ENCODE measurements at regions not wholly inside any gene's neighbourhood (a gene's known extent, or its start where the extent isn't known, plus 50 kb on each side); places are given as distances from the start of the nearest gene placed in this dataset.

DNA sequence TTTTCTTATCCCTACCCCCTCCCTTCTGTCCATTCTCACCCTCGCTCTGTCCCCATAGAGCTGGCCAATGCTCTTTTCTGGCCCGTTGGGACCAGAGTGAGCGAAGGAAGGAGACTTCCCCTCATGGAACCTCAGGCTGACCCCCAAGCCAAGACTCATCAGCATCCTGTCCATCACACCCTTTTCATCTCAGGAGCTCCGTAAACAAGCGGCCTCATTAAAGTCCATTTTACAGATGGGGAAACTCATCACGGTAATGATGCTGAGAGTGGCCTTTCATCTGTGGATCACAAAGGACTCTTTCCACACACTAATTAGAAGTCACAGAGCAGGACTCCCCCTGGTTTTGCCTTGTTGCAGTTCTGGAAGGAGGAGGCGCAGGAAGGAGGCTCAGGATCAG lies 67.4 kb upstream of the SLC34A2 start:
- H3K27me3 ChIP-seq (ENCODE audit: control insufficient read depth in 2 of 2, insufficient read depth in 2 of 2, low read length in 2 of 2) = no peaks in the 10 kb centered on the region
- Mint-ChIP-seq H3K27ac (peak overlapping the region in 1 of 9 donors; percentile 4), H3K27me3 (peaks cover 0 to 6% (median 5%) of the 10 kb centered on the region in 5 donors), H3K9me3 (no peaks in the 10 kb centered on the region), H3K4me1 (no peaks in the 10 kb centered on the region), H3K4me3 (no peak overlapping the region), H3K36me3 (no peaks in the 10 kb centered on the region)
- ATAC-seq (no peak), DNase-seq (no peak)
- no peak overlapping the region for H3K4me3 ChIP-seq (ENCODE audit: low read length)
- ChIA-PET POLR2A (no interaction called here), CTCF (interaction anchor here (0.7 kb wide), 1 partner anchor 34 kb away, joined by 3 read pairs; no protein-coding TSS in a partner anchor)
- H3K4me1 ChIP-seq (ENCODE audit: control insufficient read depth in 2 of 2, insufficient read depth in 2 of 2, low read length in 2 of 2) = no peaks in the 10 kb centered on the region
- no peaks in the 10 kb centered on the region for H3K36me3 ChIP-seq (ENCODE audit: control insufficient read depth in 2 of 3, insufficient read depth in 3 of 3, low read length in 3 of 3)
- H3K27ac ChIP-seq (ENCODE audit: low read depth, low read length) = no peak overlapping the region
- no peaks in the 10 kb centered on the region for H3K9me3 ChIP-seq (ENCODE audit: control insufficient read depth in 2 of 3, low read length in 3 of 3)
- intact Hi-C loops (cut with micrococcal nuclease) = no loop called here

DNA sequence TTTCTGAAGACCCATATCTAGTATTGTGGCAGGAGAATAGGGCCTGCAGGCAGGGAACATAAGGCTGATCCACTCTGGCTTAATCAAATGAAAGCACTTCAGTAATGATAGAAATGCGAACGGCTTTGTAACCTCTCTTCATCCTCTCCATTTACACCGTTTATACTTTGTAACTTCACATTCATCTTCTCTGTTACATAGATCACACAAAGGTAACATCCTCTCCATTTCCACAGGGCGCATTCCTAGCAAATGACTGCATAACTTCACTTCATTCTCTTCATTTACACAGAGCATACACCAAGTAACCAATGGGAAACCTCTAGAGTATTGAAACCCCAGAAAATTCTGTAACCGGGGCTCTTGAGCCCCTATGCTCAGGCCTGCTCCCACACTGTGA lies 65.5 kb upstream of the SLC34A2 start:
- no peaks in the 10 kb centered on the region for H3K9me3 ChIP-seq (ENCODE audit: control insufficient read depth in 2 of 3, low read length in 3 of 3)
- no peaks in the 10 kb centered on the region for H3K4me1 ChIP-seq (ENCODE audit: control insufficient read depth in 2 of 2, insufficient read depth in 2 of 2, low read length in 2 of 2)
- POLR2A ChIA-PET = no interaction called here

DNA sequence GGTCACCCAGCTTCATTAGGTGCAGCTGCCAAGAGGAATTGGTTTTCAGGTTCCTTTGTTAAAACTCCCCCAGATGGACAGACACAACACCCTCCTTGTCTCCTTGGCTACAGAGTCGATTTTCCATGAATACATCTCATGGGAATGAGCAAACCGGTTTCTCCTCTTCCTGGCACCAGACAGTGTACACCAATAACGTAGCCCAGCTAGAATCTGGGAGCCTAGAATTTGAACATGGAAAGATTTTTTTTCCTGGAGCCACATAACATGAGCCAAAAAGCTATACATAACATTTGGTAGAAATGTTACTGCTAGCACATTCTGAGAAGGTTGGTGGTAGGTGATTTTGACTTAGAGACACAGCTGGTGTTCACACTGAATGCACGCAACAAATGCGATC lies 62.9 kb upstream of the SLC34A2 start:
- POLR2A ChIA-PET = no interaction called here
- Histone ChIP-seq H3K4me3 (ENCODE audit: low read length) (no peak overlapping the region), H3K9me3 (ENCODE audit: control insufficient read depth in 2 of 3, low read length in 3 of 3) (peaks cover 0 to 9% (median 0%) of the 10 kb centered on the region in 3 experiments), H3K4me1 (ENCODE audit: control insufficient read depth in 2 of 2, insufficient read depth in 2 of 2, low read length in 2 of 2) (no peaks in the 10 kb centered on the region), H3K27ac (ENCODE audit: low read depth, low read length) (no peak overlapping the region), H3K36me3 (ENCODE audit: control insufficient read depth in 2 of 3, insufficient read depth in 3 of 3, low read length in 3 of 3) (no peaks in the 10 kb centered on the region), H3K27me3 (ENCODE audit: control insufficient read depth in 2 of 2, insufficient read depth in 2 of 2, low read length in 2 of 2) (no peaks in the 10 kb centered on the region)
- DNase-seq (no peak), ATAC-seq (no peak)
- Mint-ChIP-seq H3K9me3 (peaks cover 4 to 31% (median 11%) of the 10 kb centered on the region in 11 donors), H3K4me1 (peaks cover 0 to 4% (median 0%) of the 10 kb centered on the region in 7 donors), H3K36me3 (peaks cover 0 to 4% (median 0%) of the 10 kb centered on the region in 5 donors), H3K27ac (no peak overlapping the region), H3K27me3 (peaks cover 0 to 5% (median 4%) of the 10 kb centered on the region in 5 donors), H3K4me3 (no peak overlapping the region)
- CTCF ChIA-PET = no interaction called here
- intact Hi-C loops (cut with micrococcal nuclease) = no loop called here

More for the DNA sequence above, 65.5 kb upstream of the SLC34A2 start:
- Histone ChIP-seq H3K27ac (ENCODE audit: low read depth, low read length) (no peak overlapping the region), H3K36me3 (ENCODE audit: control insufficient read depth in 2 of 3, insufficient read depth in 3 of 3, low read length in 3 of 3) (no peaks in the 10 kb centered on the region), H3K4me3 (ENCODE audit: low read length) (no peak overlapping the region), H3K27me3 (ENCODE audit: control insufficient read depth in 2 of 2, insufficient read depth in 2 of 2, low read length in 2 of 2) (no peaks in the 10 kb centered on the region)
- ATAC-seq (no peak), DNase-seq (no peak)
- CTCF ChIA-PET = no interaction called here
- no peak overlapping the region for H3K4me3 Mint-ChIP-seq
- intact Hi-C loops (cut with micrococcal nuclease) = no loop called here
- H3K36me3 Mint-ChIP-seq = no peaks in the 10 kb centered on the region
- H3K9me3 Mint-ChIP-seq = peaks cover 0 to 15% (median 5%) of the 10 kb centered on the region in 11 donors
- H3K27ac Mint-ChIP-seq = no peak overlapping the region
- H3K4me1 Mint-ChIP-seq = peaks cover 0 to 4% (median 0%) of the 10 kb centered on the region in 7 donors
- peaks cover 0 to 6% (median 5%) of the 10 kb centered on the region in 5 donors for H3K27me3 Mint-ChIP-seq

All from naive thymus-derived CD4-positive, alpha-beta T cell (primary cell).